Neutrophil (primary cell): ENCODE measurements at regions not wholly inside any gene's neighbourhood (a gene's known extent, or its start where the extent isn't known, plus 50 kb on each side); places are given as distances from the start of the nearest gene placed in this dataset.

ENCODE experiments used
- H3K27ac ChIP-seq: fragments of 200-600 bp; sonication (generic); 2 replicates; pipeline ENCODE4 v1.5.1; 2016; ENCODE audit warnings: mild to moderate bottlenecking, moderate library complexity
- H3K27me3 ChIP-seq: fragments of 200-600 bp; sonication (generic); 2 replicates; pipeline ENCODE4 v1.6.0; 2016; ENCODE audit warnings: mild to moderate bottlenecking
- H3K36me3 ChIP-seq: fragments of 200-600 bp; sonication (generic); 2 replicates; pipeline ENCODE4 v1.5.1; 2017
- H3K4me1 ChIP-seq, 2 experiments: fragments of 200-600 bp in 1 of 2; sonication (generic) in 1 of 2; 1 replicate in 1 of 2; 2 replicates in 1 of 2; pipeline versions ENCODE4 v1.5.1 to v1.6.1; 2013 to 2016; ENCODE audit warnings: low read depth in 1 of 2, low read length in 1 of 2, mild to moderate bottlenecking in 1 of 2, moderate library complexity in 1 of 2; ENCODE audit not compliant: control insufficient read depth in 1 of 2, insufficient read depth in 1 of 2
- H3K4me3 ChIP-seq, 2 experiments: fragments of 200-600 bp in 1 of 2; sonication (generic) in 1 of 2; 1 replicate in 1 of 2; 2 replicates in 1 of 2; pipeline ENCODE4 v1.5.1; 2013 to 2016; ENCODE audit warnings: low read depth in 1 of 2, low read length in 1 of 2, mild to moderate bottlenecking in 1 of 2, moderate library complexity in 1 of 2
- H3K9me3 ChIP-seq: fragments of 200-600 bp; sonication (generic); 2 replicates; pipeline ENCODE4 v1.5.1; 2016
- CTCF ChIP-seq: fragments of 200-600 bp; sonication (generic); IDR thresholded peaks from 2 replicates; pipeline ENCODE4 v1.5.1; 2016; ENCODE audit warnings: antibody characterized with exemption

DNA sequence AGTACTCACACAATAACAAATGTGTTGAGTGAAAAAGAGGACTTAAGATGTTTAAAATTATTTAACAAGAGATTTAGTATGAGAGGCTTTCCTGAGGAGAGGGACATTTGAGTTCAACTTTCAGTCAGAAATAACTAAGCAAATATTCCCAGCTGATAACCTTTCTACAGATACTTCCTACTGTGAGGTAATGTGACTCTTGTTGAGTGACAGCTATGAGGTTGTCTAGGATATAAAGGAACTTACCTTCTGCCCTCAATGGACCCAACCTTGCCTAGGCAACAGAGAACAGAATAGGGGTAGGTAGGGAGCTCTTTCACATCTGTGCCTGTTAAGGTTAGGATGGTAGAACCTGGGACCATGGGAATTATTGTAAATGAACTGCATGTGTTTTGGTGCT is 54.7 kb downstream of the GLUD2 start:
- H3K27ac ChIP-seq = no peak overlapping the region
- H3K36me3 ChIP-seq = no peaks in the 10 kb centered on the region
- no peak overlapping the region for H3K4me3 ChIP-seq
- no peaks in the 10 kb centered on the region for H3K27me3 ChIP-seq
- H3K4me1 ChIP-seq = no peaks in the 10 kb centered on the region
- TF ChIP-seq CTCF = no peak
- H3K9me3 ChIP-seq = no peaks in the 10 kb centered on the region

- Histone ChIP-seq H3K4me3 (no peak overlapping the region), H3K36me3 (no peaks in the 10 kb centered on the region), H3K27ac (no peak overlapping the region), H3K9me3 (no peaks in the 10 kb centered on the region), H3K4me1 (no peaks in the 10 kb centered on the region), H3K27me3 (no peaks in the 10 kb centered on the region)
- no peak for TF ChIP-seq CTCF
These were observed 56.0 kb downstream of the GLUD2 start for GRCh38 chrX:121103381-121103780.

DNA sequence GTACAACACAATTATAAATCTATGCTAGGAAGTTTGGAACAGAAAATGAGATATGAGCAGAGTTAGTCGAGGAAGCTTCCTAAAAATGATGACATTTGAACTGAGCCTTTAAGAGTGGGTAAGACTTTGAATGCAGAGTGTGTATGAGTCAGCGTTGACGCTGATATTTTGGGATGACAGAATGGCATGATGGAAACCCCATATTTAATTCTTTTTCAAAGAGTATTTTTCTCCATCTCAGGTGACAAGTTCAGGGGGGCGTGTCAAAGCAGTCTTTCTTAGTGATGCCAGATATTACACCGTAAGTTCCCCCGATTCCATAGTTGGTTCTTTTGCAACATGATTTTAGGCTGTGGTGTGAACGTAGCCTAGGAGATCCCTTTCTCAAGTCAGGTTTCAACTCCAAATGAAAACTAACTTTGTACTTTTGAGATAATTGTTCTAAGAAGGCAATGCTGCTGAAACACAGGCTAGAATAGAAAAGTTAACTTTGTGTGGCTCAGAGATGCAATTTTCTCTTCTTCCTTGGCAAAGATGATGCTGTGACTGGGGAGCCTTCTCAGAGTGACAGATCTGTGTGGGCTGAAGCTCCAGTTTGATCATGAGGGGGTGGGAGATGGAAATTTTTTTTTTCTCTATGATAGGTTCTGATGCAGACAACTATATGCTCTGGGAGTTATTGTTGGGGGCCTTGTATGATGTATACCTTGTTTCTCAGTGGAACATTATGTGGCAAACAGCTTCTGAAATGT is 59.2 kb downstream of the GLUD2 start:
- no peak overlapping the region for H3K27ac ChIP-seq
- no peaks in the 10 kb centered on the region for H3K27me3 ChIP-seq
- no peak overlapping the region for H3K4me3 ChIP-seq
- no peaks in the 10 kb centered on the region for H3K36me3 ChIP-seq
- TF ChIP-seq CTCF = no peak
- no peaks in the 10 kb centered on the region for H3K9me3 ChIP-seq
- H3K4me1 ChIP-seq = no peaks in the 10 kb centered on the region

DNA sequence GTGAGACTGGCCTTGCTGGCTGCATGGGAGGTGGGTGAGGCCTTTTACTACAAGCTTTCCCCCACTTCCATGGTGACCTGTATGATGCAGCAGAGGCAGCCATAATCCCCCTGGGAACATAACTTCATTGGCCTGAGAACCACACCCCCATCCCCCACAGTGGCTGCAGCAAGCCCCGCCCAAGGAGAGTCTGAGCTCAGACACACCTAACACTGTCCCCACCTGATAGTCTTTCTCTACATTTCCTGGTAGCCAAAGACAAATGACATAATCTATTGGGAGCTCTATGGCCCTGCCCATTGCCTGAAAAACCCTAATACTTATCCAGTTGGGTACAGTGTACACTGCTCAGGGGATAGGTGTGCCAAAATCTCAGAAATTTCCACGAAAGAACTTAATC is 62.6 kb downstream of the GLUD2 start:
- H3K27me3 ChIP-seq = no peaks in the 10 kb centered on the region
- H3K4me3 ChIP-seq = no peak overlapping the region
- no peak for TF ChIP-seq CTCF
- no peaks in the 10 kb centered on the region for H3K9me3 ChIP-seq
- H3K27ac ChIP-seq = no peak overlapping the region
- no peaks in the 10 kb centered on the region for H3K4me1 ChIP-seq
- no peaks in the 10 kb centered on the region for H3K36me3 ChIP-seq

- H3K27ac ChIP-seq = no peak overlapping the region
- no peaks in the 10 kb centered on the region for H3K36me3 ChIP-seq
- no peaks in the 10 kb centered on the region for H3K4me1 ChIP-seq
- H3K4me3 ChIP-seq = no peak overlapping the region
- H3K27me3 ChIP-seq = no peaks in the 10 kb centered on the region
- no peak for TF ChIP-seq CTCF
- no peaks in the 10 kb centered on the region for H3K9me3 ChIP-seq
These were observed 63.1 kb downstream of the GLUD2 start for GRCh38 chrX:121110536-121110935.
